GM23248 (cell line): ENCODE measurements at regions not wholly inside any gene's neighbourhood (a gene's known extent, or its start where the extent isn't known, plus 50 kb on each side); places are given as distances from the start of the nearest gene placed in this dataset.

Experiments used
- DNase-seq: peaks from one replicate; pipeline ENCODE4 v3.0.0-alpha.2; 2015
- H2AFZ ChIP-seq: fragments of 200-600 bp; sonication (generic); 2 replicates; pipeline ENCODE4 v1.6.1; 2016; ENCODE audit warnings: antibody characterized with exemption
- H3F3A ChIP-seq: fragments of 200-600 bp; sonication (generic); 2 replicates; pipeline ENCODE4 v1.6.1; 2016; ENCODE audit warnings: mild to moderate bottlenecking, antibody characterized with exemption, mixed run types; ENCODE audit not compliant: insufficient read depth
- H3K27ac ChIP-seq: fragments of 200-600 bp; sonication (generic); 2 replicates; pipeline ENCODE4 v1.5.1; 2016; ENCODE audit warnings: mild to moderate bottlenecking
- H3K27me3 ChIP-seq: fragments of 200-600 bp; sonication (generic); replicated peaks from 2 replicates; pipeline ENCODE4 v1.6.1; 2016; ENCODE audit warnings: mild to moderate bottlenecking; ENCODE audit not compliant: insufficient read depth
- H3K36me3 ChIP-seq: fragments of 200-600 bp; sonication (generic); 2 replicates; pipeline ENCODE4 v1.6.1; 2016; ENCODE audit warnings: low read depth, mild to moderate bottlenecking
- H3K4me1 ChIP-seq: fragments of 200-600 bp; sonication (generic); 2 replicates; pipeline ENCODE4 v1.6.1; 2016; ENCODE audit warnings: mild to moderate bottlenecking; ENCODE audit not compliant: insufficient read depth
- H3K4me2 ChIP-seq: fragments of 200-600 bp; sonication (generic); one replicate; pipeline ENCODE4 v1.6.1; 2016; ENCODE audit warnings: mild to moderate bottlenecking; ENCODE audit not compliant: unreplicated experiment
- H3K4me3 ChIP-seq: fragments of 200-600 bp; sonication (generic); 2 replicates; pipeline ENCODE4 v1.5.1; 2016; ENCODE audit warnings: mild to moderate bottlenecking
- H3K79me2 ChIP-seq: fragments of 200-600 bp; sonication (generic); 2 replicates; pipeline ENCODE4 v1.6.1; 2016; ENCODE audit warnings: mild to moderate bottlenecking; ENCODE audit not compliant: insufficient read depth
- H3K9ac ChIP-seq: fragments of 200-600 bp; sonication (generic); 2 replicates; pipeline ENCODE4 v1.6.1; 2016; ENCODE audit warnings: mild to moderate bottlenecking
- H3K9me2 ChIP-seq: fragments of 200-600 bp; sonication (generic); 2 replicates; pipeline ENCODE4 v1.6.1; 2016; ENCODE audit warnings: mixed run types, mild to moderate bottlenecking, moderate library complexity; ENCODE audit not compliant: insufficient read depth
- H3K9me3 ChIP-seq: fragments of 200-600 bp; sonication (generic); one replicate; pipeline ENCODE4 v1.6.1; 2017; ENCODE audit warnings: low read depth
- H4K20me1 ChIP-seq: fragments of 200-600 bp; sonication (generic); 2 replicates; pipeline ENCODE4 v1.6.0; 2016; ENCODE audit not compliant: insufficient read depth
- EZH2 ChIP-seq: fragments of 200-600 bp; sonication (generic); IDR thresholded peaks from 2 replicates; pipeline ENCODE4 v1.6.1; 2018; ENCODE audit warnings: antibody characterized with exemption, mild to moderate bottlenecking; ENCODE audit not compliant: insufficient read depth, poor library complexity, severe bottlenecking
- EZH2phosphoT487 ChIP-seq: fragments of 200-600 bp; sonication (generic); IDR thresholded peaks from 2 replicates; pipeline ENCODE4 v1.6.1; 2018; ENCODE audit warnings: antibody characterized with exemption, moderate library complexity, mild to moderate bottlenecking, low read depth; ENCODE audit not compliant: insufficient read depth
- WGBS, 2 experiments: methylation state at CpG; one replicate each; pipeline ENCODE4 v1.1.6; 2015 to 2017; ENCODE audit warnings: low lambda C conversion rate in 2 of 2, low coverage in 1 of 2; ENCODE audit errors: missing lambda C conversion rate in 2 of 2; 5-methylcytosine and 5-hydroxymethylcytosine counted together
- in situ Hi-C: fragments of 300-500 bp; cut with MboI; formaldehyde crosslinking; loops from 2 replicates; pipeline ENCODE4 v1.15.0; 2020

- 0 out of 2 replicates have a peak, but pooled peaks cover 3% of the 10 kb centered on the region for H3K9me2 ChIP-seq
- no peak overlapping the region for H3K9ac ChIP-seq
- no peak overlapping the region for H3K27ac ChIP-seq
- no peak overlapping the region for H3K4me2 ChIP-seq
- TF ChIP-seq EZH2phosphoT487, result no peak
- TF ChIP-seq EZH2, result no peak
- H3K27me3 ChIP-seq, result no peaks in the 10 kb centered on the region
- H3K79me2 ChIP-seq, result no peaks in the 10 kb centered on the region
- WGBS, 2 experiments, result 25 to 28% methylated on average over 4 of the region's 4 CpGs
- H3F3A ChIP-seq, result no peaks in the 10 kb centered on the region
- in situ Hi-C loops, result no loop called here
- H3K36me3 ChIP-seq, result no peaks in the 10 kb centered on the region
- no peaks in the 10 kb centered on the region for H3K9me3 ChIP-seq
- H3K4me3 ChIP-seq, result no peak overlapping the region
- H3K4me1 ChIP-seq, result no peaks in the 10 kb centered on the region
- H4K20me1 ChIP-seq, result no peaks in the 10 kb centered on the region
- no peak overlapping the region for H2AFZ ChIP-seq
- no peak for DNase-seq
These were observed 1406.0 kb downstream of the KCNT2 start for GRCh38 chr1:195202241-195202640.

GRCh38 chr1:195200772-195201171 lies 1407.5 kb downstream of the KCNT2 start:
- H3F3A ChIP-seq, result no peaks in the 10 kb centered on the region
- H3K9me3 ChIP-seq, result no peaks in the 10 kb centered on the region
- no peak for DNase-seq
- 0 out of 2 replicates have a peak, but pooled peaks cover 3% of the 10 kb centered on the region for H3K9me2 ChIP-seq
- H2AFZ ChIP-seq, result 0 out of 2 replicates have a peak overlapping the region, but pooled peaks have one; percentile 27
- H3K4me3 ChIP-seq, result no peak overlapping the region
- no peaks in the 10 kb centered on the region for H3K79me2 ChIP-seq
- no peak overlapping the region for H3K4me2 ChIP-seq
- TF ChIP-seq EZH2phosphoT487 (no peak), EZH2 (no peak)
- WGBS, 2 experiments, result 41 to 48% methylated on average over 1 of the region's 1 CpG
- no peaks in the 10 kb centered on the region for H3K27me3 ChIP-seq
- no peaks in the 10 kb centered on the region for H4K20me1 ChIP-seq
- no peaks in the 10 kb centered on the region for H3K36me3 ChIP-seq
- no peak overlapping the region for H3K27ac ChIP-seq
- no peak overlapping the region for H3K9ac ChIP-seq
- in situ Hi-C loops, result no loop called here
- H3K4me1 ChIP-seq, result 0 out of 2 replicates have a peak, but pooled peaks cover under 1% of the 10 kb centered on the region

GRCh38 chr1:195197116-195197515 lies 1411.1 kb downstream of the KCNT2 start:
- WGBS, 2 experiments, result 73 to 94% methylated on average over 1 of the region's 1 CpG
- Histone ChIP-seq H3K27me3 (no peaks in the 10 kb centered on the region), H4K20me1 (no peaks in the 10 kb centered on the region), H3F3A (no peaks in the 10 kb centered on the region), H3K9me3 (no peaks in the 10 kb centered on the region), H3K4me1 (0 out of 2 replicates have a peak, but pooled peaks cover 5% of the 10 kb centered on the region), H3K9ac (no peak overlapping the region), H3K79me2 (no peaks in the 10 kb centered on the region), H3K27ac (no peak overlapping the region), H2AFZ (no peak overlapping the region), H3K9me2 (peaks cover 3% of the 10 kb centered on the region; the same call in 1 of the 2 replicates), H3K4me3 (no peak overlapping the region), H3K36me3 (no peaks in the 10 kb centered on the region), H3K4me2 (no peak overlapping the region)
- DNase-seq, result no peak
- in situ Hi-C loops, result no loop called here
- TF ChIP-seq EZH2, result no peak
- no peak for TF ChIP-seq EZH2phosphoT487

GRCh38 chr1:195195423-195196057 lies 1412.7 kb downstream of the KCNT2 start:
- Histone ChIP-seq H3K4me1 (0 out of 2 replicates have a peak, but pooled peaks cover 5% of the 10 kb centered on the region), H3K27me3 (no peaks in the 10 kb centered on the region), H3K79me2 (no peaks in the 10 kb centered on the region), H2AFZ (peak overlapping the region; percentile 95), H3K4me2 (peak overlapping the region; percentile 97), H3K9me3 (no peaks in the 10 kb centered on the region), H3K9me2 (peaks cover 3% of the 10 kb centered on the region; the same call in 1 of the 2 replicates), H3K4me3 (peak overlapping the region; percentile 73), H3K27ac (no peak overlapping the region), H3F3A (no peaks in the 10 kb centered on the region), H3K9ac (peak overlapping the region; percentile 32; the same call in 1 of the 2 replicates), H4K20me1 (no peaks in the 10 kb centered on the region), H3K36me3 (no peaks in the 10 kb centered on the region)
- TF ChIP-seq EZH2phosphoT487 (no peak), EZH2 (no peak)
- in situ Hi-C loops, result no loop called here
- WGBS, 2 experiments, result 5 to 8% methylated on average over 8 of the region's 8 CpGs
- DNase-seq, result peak; percentile 8
